Neural progenitor cell (in vitro differentiated cells): ENCODE measurements at regions not wholly inside any gene's neighbourhood (a gene's known extent, or its start where the extent isn't known, plus 50 kb on each side); places are given as distances from the start of the nearest gene placed in this dataset.

ENCODE experiments used
- CTCF ChIP-seq: fragments of 200-600 bp; sonication (generic); IDR thresholded peaks from 2 replicates; pipeline ENCODE4 v1.5.1; 2017; ENCODE audit warnings: antibody characterized with exemption, mild to moderate bottlenecking
- EZH2phosphoT487 ChIP-seq: fragments of 200-600 bp; sonication (generic); IDR thresholded peaks from 2 replicates; pipeline ENCODE4 v1.6.1; 2017; ENCODE audit warnings: antibody characterized with exemption

- TF ChIP-seq EZH2phosphoT487 (no peak), CTCF (no peak)
Measured at GRCh38 chr5:154603485-154603884, 125.5 kb upstream of the HAND1 start.
